ENCODE measurements at regions not wholly inside any gene's neighbourhood (a gene's known extent, or its start where the extent isn't known, plus 50 kb on each side); places are given as distances from the start of the nearest gene placed in this dataset.

GRCh38 chr17:14510136-14510535 is 209.3 kb downstream of the HS3ST3B1 start:
- DNase-seq (ENCODE audit: extremely low read depth in 1 of 4, low spot score in 3 of 4) (no peak), ATAC-seq (no peak), FAIRE-seq (no peak)
- no peak overlapping the region for H3K4me3 ChIP-seq
- no TSS peak for BruUV-seq (replicated peaks)
- no peak overlapping the region for H3K9ac ChIP-seq (ENCODE audit: insufficient read depth in 1 of 2, low read depth in 2 of 2, low read length in 2 of 2)
- WGBS (ENCODE audit: insufficient coverage, low coverage, missing lambda C conversion rate), result 0% methylated on average over 3 of the region's 3 CpGs
- TF ChIP-seq ILF3 (IDR thresholded peaks at IDR 0.05; ENCODE audit: borderline replicate concordance) (no peak), FOXP1 (CRISPR knock-in tag; IDR thresholded peaks at IDR 0.05) (no peak), CBFA2T3 (IDR thresholded peaks at IDR 0.05) (no peak), MAFK (IDR thresholded peaks at IDR 0.05; ENCODE audit: low read length) (no peak), TRIM28 (IDR thresholded peaks at IDR 0.05) (no peak)
- in situ Hi-C loops (cut with MboI), result no loop called here
- no peaks in the 10 kb centered on the region for H3K36me3 ChIP-seq (ENCODE audit: control insufficient read depth, insufficient read depth, low read length)
- H3K27ac ChIP-seq (ENCODE audit: extremely low read depth, low read depth, low read length), result no peak overlapping the region
- H3K9me3 ChIP-seq (replicated peaks; ENCODE audit: control insufficient read depth, insufficient read depth, low read depth, low read length), result no peaks in the 10 kb centered on the region
- no peaks in the 10 kb centered on the region for H3K9me1 ChIP-seq (ENCODE audit: control insufficient read depth, insufficient read depth, low read length)
- no peaks in the 10 kb centered on the region for H4K20me1 ChIP-seq (replicated peaks; ENCODE audit: control insufficient read depth, insufficient read depth, low read length)
- ChIA-PET CTCF (ENCODE audit: low intra/inter-chr PET ratio) (no interaction called here), POLR2A (no interaction called here)
- no peak overlapping the region for H3K4me2 ChIP-seq (ENCODE audit: insufficient read depth, low read length)
- intact Hi-C loops (cut with micrococcal nuclease), result no loop called here
- no peaks in the 10 kb centered on the region for H3K79me2 ChIP-seq (ENCODE audit: control insufficient read depth, insufficient read depth, low read length)
- H2AFZ ChIP-seq (ENCODE audit: low read depth, low read length), result no peak overlapping the region
- H3K4me1 ChIP-seq (replicated peaks in 1 of 2; ENCODE audit: control insufficient read depth in 2 of 2, insufficient read depth in 2 of 2, low read length in 2 of 2), result no peaks in the 10 kb centered on the region
- H3K27me3 ChIP-seq (ENCODE audit: control insufficient read depth in 2 of 2, insufficient read depth in 2 of 2, low read length in 2 of 2), result no peaks in the 10 kb centered on the region

GRCh38 chr17:14508156-14508555 is 207.3 kb downstream of the HS3ST3B1 start:
- ChIA-PET POLR2A (no interaction called here), CTCF (ENCODE audit: low intra/inter-chr PET ratio) (no interaction called here)
- in situ Hi-C loops (cut with MboI), result no loop called here
- FAIRE-seq, result no peak
- H3K4me2 ChIP-seq (ENCODE audit: insufficient read depth, low read length), result no peak overlapping the region
- no peak overlapping the region for H3K27ac ChIP-seq (ENCODE audit: extremely low read depth, low read depth, low read length)
- H3K36me3 ChIP-seq (ENCODE audit: control insufficient read depth, insufficient read depth, low read length), result no peaks in the 10 kb centered on the region
- ATAC-seq, result no peak
- intact Hi-C loops (cut with micrococcal nuclease), result no loop called here
- no peaks in the 10 kb centered on the region for H3K27me3 ChIP-seq (ENCODE audit: control insufficient read depth in 2 of 2, insufficient read depth in 2 of 2, low read length in 2 of 2)
- no peaks in the 10 kb centered on the region for H3K79me2 ChIP-seq (ENCODE audit: control insufficient read depth, insufficient read depth, low read length)
- DNase-seq (ENCODE audit: extremely low read depth in 1 of 4, low spot score in 3 of 4), result no peak
- H3K9ac ChIP-seq (ENCODE audit: insufficient read depth in 1 of 2, low read depth in 2 of 2, low read length in 2 of 2), result no peak overlapping the region
- H2AFZ ChIP-seq (ENCODE audit: low read depth, low read length), result no peak overlapping the region
- H3K4me3 ChIP-seq, result no peak overlapping the region
- BruUV-seq (replicated peaks), result no TSS peak
- no peaks in the 10 kb centered on the region for H3K9me1 ChIP-seq (ENCODE audit: control insufficient read depth, insufficient read depth, low read length)
- 0% methylated on average over 3 of the region's 5 CpGs for WGBS (ENCODE audit: insufficient coverage, low coverage, missing lambda C conversion rate)
- no peaks in the 10 kb centered on the region for H4K20me1 ChIP-seq (replicated peaks; ENCODE audit: control insufficient read depth, insufficient read depth, low read length)
- H3K4me1 ChIP-seq (replicated peaks in 1 of 2; ENCODE audit: control insufficient read depth in 2 of 2, insufficient read depth in 2 of 2, low read length in 2 of 2), result no peaks in the 10 kb centered on the region
- H3K9me3 ChIP-seq (replicated peaks; ENCODE audit: control insufficient read depth, insufficient read depth, low read depth, low read length), result no peaks in the 10 kb centered on the region
- TF ChIP-seq FOXO4 (CRISPR knock-in tag; IDR thresholded peaks at IDR 0.05) (no peak), ELF1 (tag; IDR thresholded peaks at IDR 0.05) (no peak), ZZZ3 (IDR thresholded peaks at IDR 0.05) (no peak), TAF15 (IDR thresholded peaks at IDR 0.05; ENCODE audit: low read depth, low read length) (no peak), E4F1 (CRISPR knock-in tag; IDR thresholded peaks at IDR 0.05; ENCODE audit: borderline replicate concordance) (no peak), RUNX1 (IDR thresholded peaks at IDR 0.05; ENCODE audit: low read depth) (no peak), SAFB2 (IDR thresholded peaks at IDR 0.05; ENCODE audit: borderline replicate concordance, low read depth, low read length, severe bottlenecking) (no peak), PYGO2 (tag; IDR thresholded peaks at IDR 0.05) (no peak), TCF7 (IDR thresholded peaks at IDR 0.05; ENCODE audit: borderline replicate concordance) (no peak), MAFG (tag; conservative IDR thresholded peaks at IDR 0.05) (no peak), KLF1 (tag; IDR thresholded peaks at IDR 0.05) (no peak), ERF (CRISPR knock-in tag; IDR thresholded peaks at IDR 0.05) (no peak)
